ENCODE measurements at regions not wholly inside any gene's neighbourhood (a gene's known extent, or its start where the extent isn't known, plus 50 kb on each side); places are given as distances from the start of the nearest gene placed in this dataset.

- no peak overlapping the region for H3K4me2 ChIP-seq (ENCODE audit: insufficient read depth, low read length, poor library complexity, severe bottlenecking)
- no peak for DNase-seq (ENCODE audit: low spot score)
- H2AFZ ChIP-seq (ENCODE audit: low read length): no peak overlapping the region
- no peaks in the 10 kb centered on the region for H3K79me1 ChIP-seq (ENCODE audit: low read depth, low read length)
- H3K18ac ChIP-seq (ENCODE audit: low read length): no peak overlapping the region
- H3K4me1 ChIP-seq (ENCODE audit: control insufficient read depth in 2 of 2, insufficient read depth in 1 of 2, low read depth in 1 of 2, low read length in 2 of 2): peaks cover 26 to 33% of the 10 kb centered on the region in 2 donors
- H3K9ac ChIP-seq (ENCODE audit: low read depth, low read length, poor library complexity): no peak overlapping the region
- H2BK5ac ChIP-seq (ENCODE audit: low read length): no peak overlapping the region
- H3K27ac ChIP-seq (replicated peaks; ENCODE audit: low read length): no peak overlapping the region
- H3K27me3 ChIP-seq (ENCODE audit: control insufficient read depth in 3 of 3, insufficient read depth in 3 of 3, low read depth in 1 of 3, low read length in 3 of 3): no peaks in the 10 kb centered on the region
- H3K36me3 ChIP-seq (replicated peaks in 1 of 2; ENCODE audit: control insufficient read depth in 2 of 2, insufficient read depth in 2 of 2, low read length in 2 of 2): no peaks in the 10 kb centered on the region
- peaks cover 0 to 4% of the 10 kb centered on the region in 2 donors for H3K9me3 ChIP-seq (replicated peaks in 1 of 2; ENCODE audit: control insufficient read depth in 2 of 2, insufficient read depth in 1 of 2, low read depth in 1 of 2, low read length in 2 of 2)
- H2AK5ac ChIP-seq (ENCODE audit: low read depth, low read length): no peak overlapping the region
- no peak overlapping the region for H2BK12ac ChIP-seq (ENCODE audit: low read length)
- no peak overlapping the region for H4K91ac ChIP-seq (ENCODE audit: low read depth, low read length, poor library complexity)
- H3K23ac ChIP-seq (ENCODE audit: low read depth, low read length, poor library complexity): no peak overlapping the region
- H2BK120ac ChIP-seq (ENCODE audit: low read depth, low read length): no peak overlapping the region
- H4K8ac ChIP-seq (ENCODE audit: low read depth, low read length): no peak overlapping the region
- no peak overlapping the region for H2BK15ac ChIP-seq (ENCODE audit: low read length)
- H3K4me3 ChIP-seq (ENCODE audit: low read length in 2 of 2): no peak overlapping the region
- no peak overlapping the region for H3K14ac ChIP-seq (ENCODE audit: low read length)
- no peak overlapping the region for H3K4ac ChIP-seq (ENCODE audit: low read length)
Measured at GRCh38 chr13:106352850-106353249, 182.6 kb downstream of the EFNB2 start.

- no peak overlapping the region for H2BK15ac ChIP-seq (ENCODE audit: low read length)
- peak overlapping the region; percentile 14 for H2AFZ ChIP-seq (ENCODE audit: low read length)
- no peak for DNase-seq (ENCODE audit: low spot score)
- H3K23ac ChIP-seq (ENCODE audit: low read depth, low read length, poor library complexity): no peak overlapping the region
- H3K79me1 ChIP-seq (ENCODE audit: low read depth, low read length): no peaks in the 10 kb centered on the region
- H3K4me2 ChIP-seq (ENCODE audit: insufficient read depth, low read length, poor library complexity, severe bottlenecking): no peak overlapping the region
- H3K36me3 ChIP-seq (replicated peaks in 1 of 2; ENCODE audit: control insufficient read depth in 2 of 2, insufficient read depth in 2 of 2, low read length in 2 of 2): no peaks in the 10 kb centered on the region
- H3K9ac ChIP-seq (ENCODE audit: low read depth, low read length, poor library complexity): no peak overlapping the region
- H3K4me1 ChIP-seq (ENCODE audit: control insufficient read depth in 2 of 2, insufficient read depth in 1 of 2, low read depth in 1 of 2, low read length in 2 of 2): peaks cover 18 to 34% of the 10 kb centered on the region in 2 donors
- H2AK5ac ChIP-seq (ENCODE audit: low read depth, low read length): no peak overlapping the region
- no peak overlapping the region for H3K14ac ChIP-seq (ENCODE audit: low read length)
- H4K91ac ChIP-seq (ENCODE audit: low read depth, low read length, poor library complexity): no peak overlapping the region
- WGBS, 2 donors (ENCODE audit: extremely low coverage in 2 of 2, insufficient read length in 2 of 2, insufficient replicate concordance in 1 of 2): no CpG with 5 or more reads among the region's 5 CpGs
- H3K9me3 ChIP-seq (replicated peaks in 1 of 2; ENCODE audit: control insufficient read depth in 2 of 2, insufficient read depth in 1 of 2, low read depth in 1 of 2, low read length in 2 of 2): peaks cover 0 to 4% of the 10 kb centered on the region in 2 donors
- H3K27me3 ChIP-seq (ENCODE audit: control insufficient read depth in 3 of 3, insufficient read depth in 3 of 3, low read depth in 1 of 3, low read length in 3 of 3): no peaks in the 10 kb centered on the region
- H3K27ac ChIP-seq (replicated peaks; ENCODE audit: low read length): no peak overlapping the region
- H3K4me3 ChIP-seq (ENCODE audit: low read length in 2 of 2): no peak overlapping the region
- H4K8ac ChIP-seq (ENCODE audit: low read depth, low read length): no peak overlapping the region
- H2BK12ac ChIP-seq (ENCODE audit: low read length): no peak overlapping the region
- H2BK120ac ChIP-seq (ENCODE audit: low read depth, low read length): no peak overlapping the region
- H3K18ac ChIP-seq (ENCODE audit: low read length): no peak overlapping the region
- H3K4ac ChIP-seq (ENCODE audit: low read length): no peak overlapping the region
- H2BK5ac ChIP-seq (ENCODE audit: low read length): no peak overlapping the region
Measured at GRCh38 chr13:106351251-106351650, 184.2 kb downstream of the EFNB2 start.

- Histone ChIP-seq H3K79me1 (ENCODE audit: low read depth, low read length) (no peaks in the 10 kb centered on the region), H2BK120ac (ENCODE audit: low read depth, low read length) (no peak overlapping the region), H4K8ac (ENCODE audit: low read depth, low read length) (no peak overlapping the region), H2BK12ac (ENCODE audit: low read length) (no peak overlapping the region), H3K4ac (ENCODE audit: low read length) (no peak overlapping the region), H2AFZ (ENCODE audit: low read length) (peak overlapping the region; percentile 19), H3K14ac (ENCODE audit: low read length) (no peak overlapping the region), H3K18ac (ENCODE audit: low read length) (no peak overlapping the region), H3K23ac (ENCODE audit: low read depth, low read length, poor library complexity) (no peak overlapping the region), H3K4me1 (ENCODE audit: control insufficient read depth in 2 of 2, insufficient read depth in 1 of 2, low read depth in 1 of 2, low read length in 2 of 2) (peaks cover 13 to 34% of the 10 kb centered on the region in 2 donors), H3K9me3 (replicated peaks in 1 of 2; ENCODE audit: control insufficient read depth in 2 of 2, insufficient read depth in 1 of 2, low read depth in 1 of 2, low read length in 2 of 2) (peaks cover 0 to 4% of the 10 kb centered on the region in 2 donors), H3K4me3 (ENCODE audit: low read length in 2 of 2) (no peak overlapping the region), H2AK5ac (ENCODE audit: low read depth, low read length) (no peak overlapping the region), H4K91ac (ENCODE audit: low read depth, low read length, poor library complexity) (no peak overlapping the region), H3K9ac (ENCODE audit: low read depth, low read length, poor library complexity) (no peak overlapping the region), H2BK5ac (ENCODE audit: low read length) (no peak overlapping the region), H3K27me3 (ENCODE audit: control insufficient read depth in 3 of 3, insufficient read depth in 3 of 3, low read depth in 1 of 3, low read length in 3 of 3) (no peaks in the 10 kb centered on the region), H2BK15ac (ENCODE audit: low read length) (no peak overlapping the region), H3K4me2 (ENCODE audit: insufficient read depth, low read length, poor library complexity, severe bottlenecking) (no peak overlapping the region), H3K27ac (replicated peaks; ENCODE audit: low read length) (no peak overlapping the region), H3K36me3 (replicated peaks in 1 of 2; ENCODE audit: control insufficient read depth in 2 of 2, insufficient read depth in 2 of 2, low read length in 2 of 2) (no peaks in the 10 kb centered on the region)
- WGBS, 2 donors (ENCODE audit: extremely low coverage in 2 of 2, insufficient read length in 2 of 2, insufficient replicate concordance in 1 of 2): no CpG with 5 or more reads among the region's 4 CpGs
- DNase-seq (ENCODE audit: low spot score): no peak
Measured at GRCh38 chr13:106350208-106350607, 185.3 kb downstream of the EFNB2 start.

GRCh38 chr13:106349080-106349931, 186.2 kb downstream of the EFNB2 start:
- peak overlapping the region; percentile 63 for H3K4me2 ChIP-seq (ENCODE audit: insufficient read depth, low read length, poor library complexity, severe bottlenecking)
- no peak overlapping the region for H4K91ac ChIP-seq (ENCODE audit: low read depth, low read length, poor library complexity)
- no peaks in the 10 kb centered on the region for H3K36me3 ChIP-seq (replicated peaks in 1 of 2; ENCODE audit: control insufficient read depth in 2 of 2, insufficient read depth in 2 of 2, low read length in 2 of 2)
- H3K4me1 ChIP-seq (ENCODE audit: control insufficient read depth in 2 of 2, insufficient read depth in 1 of 2, low read depth in 1 of 2, low read length in 2 of 2): peaks cover 8 to 34% of the 10 kb centered on the region in 2 donors
- H3K9ac ChIP-seq (ENCODE audit: low read depth, low read length, poor library complexity): no peak overlapping the region
- H3K27me3 ChIP-seq (ENCODE audit: control insufficient read depth in 3 of 3, insufficient read depth in 3 of 3, low read depth in 1 of 3, low read length in 3 of 3): no peaks in the 10 kb centered on the region
- H2BK5ac ChIP-seq (ENCODE audit: low read length): no peak overlapping the region
- peak overlapping the region; percentile 1 for H3K18ac ChIP-seq (ENCODE audit: low read length)
- H2AK5ac ChIP-seq (ENCODE audit: low read depth, low read length): no peak overlapping the region
- H3K9me3 ChIP-seq (replicated peaks in 1 of 2; ENCODE audit: control insufficient read depth in 2 of 2, insufficient read depth in 1 of 2, low read depth in 1 of 2, low read length in 2 of 2): peaks cover 0 to 3% of the 10 kb centered on the region in 2 donors
- no CpG with 5 or more reads among the region's 30 CpGs for WGBS, 2 donors (ENCODE audit: extremely low coverage in 2 of 2, insufficient read length in 2 of 2, insufficient replicate concordance in 1 of 2)
- H3K4me3 ChIP-seq (ENCODE audit: low read length in 2 of 2): peak overlapping the region; percentile 36 to 42
- H2BK120ac ChIP-seq (ENCODE audit: low read depth, low read length): no peak overlapping the region
- no peak overlapping the region for H4K8ac ChIP-seq (ENCODE audit: low read depth, low read length)
- H3K23ac ChIP-seq (ENCODE audit: low read depth, low read length, poor library complexity): no peak overlapping the region
- no peak overlapping the region for H3K27ac ChIP-seq (replicated peaks; ENCODE audit: low read length)
- no peak overlapping the region for H2BK12ac ChIP-seq (ENCODE audit: low read length)
- H2BK15ac ChIP-seq (ENCODE audit: low read length): no peak overlapping the region
- peak overlapping the region; percentile 80 for H2AFZ ChIP-seq (ENCODE audit: low read length)
- H3K79me1 ChIP-seq (ENCODE audit: low read depth, low read length): no peaks in the 10 kb centered on the region
- no peak overlapping the region for H3K14ac ChIP-seq (ENCODE audit: low read length)
- H3K4ac ChIP-seq (ENCODE audit: low read length): no peak overlapping the region
- DNase-seq (ENCODE audit: low spot score): peak; percentile 38

All from neuronal stem cell (in vitro differentiated cells).